MM.1S (cell line): ENCODE measurements at regions not wholly inside any gene's neighbourhood (a gene's known extent, or its start where the extent isn't known, plus 50 kb on each side); places are given as distances from the start of the nearest gene placed in this dataset.

Experiments used
- DNase-seq: peaks from one replicate; pipeline ENCODE4 v3.0.0-alpha.2; 2015
- H2AFZ ChIP-seq: fragments of 300-600 bp; sonication (generic); 2 replicates; pipeline ENCODE4 v1.6.0; 2016; ENCODE audit warnings: antibody characterized with exemption, low read length
- H3F3A ChIP-seq: fragments of 300-600 bp; sonication (generic); 2 replicates; pipeline ENCODE4 v1.6.1; 2016; ENCODE audit warnings: mild to moderate bottlenecking, antibody characterized with exemption, low read length, moderate library complexity, mixed read lengths; ENCODE audit not compliant: insufficient read depth
- H3K27ac ChIP-seq: fragments of 300-600 bp; sonication (generic); 2 replicates; pipeline ENCODE4 v1.5.1; 2016; ENCODE audit warnings: mild to moderate bottlenecking, low read length
- H3K27me3 ChIP-seq: fragments of 300-600 bp; sonication (generic); replicated peaks from 2 replicates; pipeline ENCODE4 v1.6.0; 2016; ENCODE audit warnings: low read length; ENCODE audit not compliant: insufficient read depth
- H3K36me3 ChIP-seq: fragments of 300-600 bp; sonication (generic); replicated peaks from 2 replicates; pipeline ENCODE4 v1.6.1; 2016; ENCODE audit warnings: mild to moderate bottlenecking, low read length, mixed read lengths; ENCODE audit not compliant: insufficient read depth
- H3K4me1 ChIP-seq: fragments of 300-600 bp; sonication (generic); 2 replicates; pipeline ENCODE4 v1.6.1; 2016; ENCODE audit warnings: low read length, mixed read lengths
- H3K4me2 ChIP-seq: fragments of 300-600 bp; sonication (generic); 2 replicates; pipeline ENCODE4 v1.6.0; 2016; ENCODE audit warnings: low read depth, low read length
- H3K4me3 ChIP-seq: fragments of 300-600 bp; sonication (generic); 2 replicates; pipeline ENCODE4 v1.5.1; 2016; ENCODE audit warnings: low read length, mixed read lengths
- H3K79me2 ChIP-seq: fragments of 300-600 bp; sonication (generic); 2 replicates; pipeline ENCODE4 v1.6.1; 2016; ENCODE audit warnings: mixed run types, low read length, mixed read lengths
- H3K9ac ChIP-seq: fragments of 300-600 bp; sonication (generic); 2 replicates; pipeline ENCODE4 v1.6.1; 2016; ENCODE audit warnings: low read length, mixed read lengths
- H3K9me2 ChIP-seq: fragments of 300-600 bp; sonication (generic); replicated peaks from 2 replicates; pipeline ENCODE4 v1.6.1; 2016; ENCODE audit warnings: mild to moderate bottlenecking, low read length, mixed read lengths; ENCODE audit not compliant: insufficient read depth
- H3K9me3 ChIP-seq: fragments of 300-600 bp; sonication (generic); replicated peaks from 2 replicates; pipeline ENCODE4 v1.6.1; 2016; ENCODE audit warnings: mild to moderate bottlenecking, low read length, mixed read lengths; ENCODE audit not compliant: insufficient read depth
- H4K20me1 ChIP-seq: fragments of 300-600 bp; sonication (generic); 2 replicates; pipeline ENCODE4 v1.6.1; 2016; ENCODE audit warnings: mild to moderate bottlenecking, low read length, moderate library complexity, mixed read lengths; ENCODE audit not compliant: insufficient read depth
- EZH2 ChIP-seq: fragments of 300-600 bp; sonication (generic); optimal IDR thresholded peaks from 2 replicates; pipeline ENCODE3; 2017; ENCODE audit warnings: low read depth, mild to moderate bottlenecking, antibody characterized with exemption, low read length, mixed read lengths
- EZH2phosphoT487 ChIP-seq: fragments of 300-600 bp; sonication (generic); IDR thresholded peaks from 2 replicates; pipeline ENCODE4 v1.6.1; 2018; ENCODE audit warnings: antibody characterized with exemption, low read length
- TF ChIP-seq, protein P1 (sequence below): fragments of 300-600 bp; sonication (generic); IDR thresholded peaks from 2 replicates; pipeline ENCODE4 v1.5.1; 2016; ENCODE audit warnings: antibody characterized with exemption, low read length, mixed read lengths

DNA sequence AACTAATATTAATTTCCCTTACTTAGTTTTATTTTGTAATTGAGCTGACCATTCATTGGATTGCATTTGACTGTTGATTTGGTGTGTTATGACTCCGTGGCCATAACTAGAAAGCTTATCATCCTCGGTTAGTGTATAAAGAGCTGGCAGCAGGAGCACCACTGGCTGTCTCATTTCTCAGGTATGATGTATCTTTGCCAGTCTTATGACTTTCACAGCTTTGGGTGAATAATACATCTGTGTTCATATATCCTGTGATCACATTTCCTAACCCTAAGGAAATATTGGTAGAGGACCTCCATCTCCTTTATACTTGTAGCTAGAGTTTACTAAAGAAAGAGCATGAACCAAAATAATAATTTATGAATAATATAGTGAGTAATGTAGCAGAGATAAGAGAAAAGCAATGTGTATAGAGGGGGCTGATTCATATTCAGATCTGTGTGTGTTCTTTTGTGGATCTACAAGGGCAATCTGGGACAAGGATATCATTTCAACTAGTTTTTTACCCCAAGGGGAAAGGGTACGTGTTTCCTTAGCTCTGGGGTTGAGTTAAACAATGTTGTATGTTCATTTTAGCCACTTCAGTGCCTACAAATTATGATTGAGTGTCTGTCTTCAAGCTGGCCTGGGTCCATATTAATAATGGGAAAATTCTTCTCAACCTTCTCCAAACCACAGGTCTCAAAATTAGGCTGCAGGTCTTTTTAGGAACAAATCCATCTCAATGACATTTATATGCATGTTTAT is 901.7 kb downstream of the NTRK3 start:
- no peak for TF ChIP-seq EZH2
- no peak for TF ChIP-seq EZH2phosphoT487
- TF ChIP-seq, protein P1, sequence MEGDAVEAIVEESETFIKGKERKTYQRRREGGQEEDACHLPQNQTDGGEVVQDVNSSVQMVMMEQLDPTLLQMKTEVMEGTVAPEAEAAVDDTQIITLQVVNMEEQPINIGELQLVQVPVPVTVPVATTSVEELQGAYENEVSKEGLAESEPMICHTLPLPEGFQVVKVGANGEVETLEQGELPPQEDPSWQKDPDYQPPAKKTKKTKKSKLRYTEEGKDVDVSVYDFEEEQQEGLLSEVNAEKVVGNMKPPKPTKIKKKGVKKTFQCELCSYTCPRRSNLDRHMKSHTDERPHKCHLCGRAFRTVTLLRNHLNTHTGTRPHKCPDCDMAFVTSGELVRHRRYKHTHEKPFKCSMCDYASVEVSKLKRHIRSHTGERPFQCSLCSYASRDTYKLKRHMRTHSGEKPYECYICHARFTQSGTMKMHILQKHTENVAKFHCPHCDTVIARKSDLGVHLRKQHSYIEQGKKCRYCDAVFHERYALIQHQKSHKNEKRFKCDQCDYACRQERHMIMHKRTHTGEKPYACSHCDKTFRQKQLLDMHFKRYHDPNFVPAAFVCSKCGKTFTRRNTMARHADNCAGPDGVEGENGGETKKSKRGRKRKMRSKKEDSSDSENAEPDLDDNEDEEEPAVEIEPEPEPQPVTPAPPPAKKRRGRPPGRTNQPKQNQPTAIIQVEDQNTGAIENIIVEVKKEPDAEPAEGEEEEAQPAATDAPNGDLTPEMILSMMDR: no peak
- no peaks in the 10 kb centered on the region for H3K4me1 ChIP-seq
- no peak overlapping the region for H2AFZ ChIP-seq
- no peak overlapping the region for H3K4me3 ChIP-seq
- H3K27ac ChIP-seq: no peak overlapping the region
- no peaks in the 10 kb centered on the region for H3K36me3 ChIP-seq
- H4K20me1 ChIP-seq: no peaks in the 10 kb centered on the region
- DNase-seq: no peak
- H3K4me2 ChIP-seq: no peak overlapping the region
- H3K9me3 ChIP-seq: no peaks in the 10 kb centered on the region
- no peaks in the 10 kb centered on the region for H3K9me2 ChIP-seq
- H3F3A ChIP-seq: no peaks in the 10 kb centered on the region
- H3K9ac ChIP-seq: no peak overlapping the region
- no peaks in the 10 kb centered on the region for H3K79me2 ChIP-seq
- H3K27me3 ChIP-seq: no peaks in the 10 kb centered on the region

DNA sequence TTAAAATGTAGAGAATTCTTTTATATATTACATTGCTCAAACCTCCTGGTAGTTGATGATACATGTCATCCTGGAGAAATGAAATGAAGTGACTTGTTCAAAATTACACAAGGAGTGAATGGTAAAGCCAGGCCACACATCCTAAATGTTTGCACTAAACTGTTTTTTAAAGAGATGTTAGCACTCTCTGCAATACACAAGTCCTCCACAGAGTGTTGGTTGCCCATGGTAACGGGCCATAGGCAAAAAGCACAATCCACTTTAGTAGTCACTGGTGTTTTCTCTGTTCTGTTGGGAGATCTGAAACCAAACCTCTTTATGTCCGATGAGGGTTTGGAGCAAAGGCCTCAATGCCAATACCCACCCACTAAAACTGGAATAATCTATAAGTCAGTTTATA is 907.4 kb downstream of the NTRK3 start:
- DNase-seq: no peak
- H3K79me2 ChIP-seq: no peaks in the 10 kb centered on the region

DNA sequence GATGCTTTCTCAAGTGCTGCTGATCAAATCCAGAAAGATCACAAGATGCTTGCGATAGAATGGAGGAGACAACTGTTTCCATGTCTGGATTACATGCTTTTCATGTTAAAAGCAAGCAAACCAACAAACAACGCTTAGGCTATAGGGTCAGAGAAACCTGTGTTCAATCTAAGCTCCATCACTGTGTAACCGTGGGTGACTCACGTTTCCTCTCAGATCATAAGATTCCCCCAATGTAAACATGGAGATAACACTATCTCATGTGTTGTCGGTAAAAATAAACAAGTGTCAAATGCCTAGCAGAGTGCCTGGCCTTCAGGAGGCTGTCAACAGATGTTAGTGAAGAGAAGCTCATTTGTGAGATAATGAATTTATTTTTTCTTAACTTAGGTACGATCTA is 907.8 kb downstream of the NTRK3 start:
- no peak overlapping the region for H3K27ac ChIP-seq
- H3K27me3 ChIP-seq: no peaks in the 10 kb centered on the region
- H3K4me1 ChIP-seq: no peaks in the 10 kb centered on the region
- H4K20me1 ChIP-seq: no peaks in the 10 kb centered on the region
- H3K36me3 ChIP-seq: no peaks in the 10 kb centered on the region
- TF ChIP-seq, protein P1: no peak
- TF ChIP-seq EZH2 (no peak), EZH2phosphoT487 (no peak)
- H2AFZ ChIP-seq: no peak overlapping the region
- H3F3A ChIP-seq: no peaks in the 10 kb centered on the region
- H3K4me3 ChIP-seq: no peak overlapping the region
- H3K4me2 ChIP-seq: no peak overlapping the region
- H3K9ac ChIP-seq: no peak overlapping the region
- H3K79me2 ChIP-seq: no peaks in the 10 kb centered on the region
- H3K9me3 ChIP-seq: no peaks in the 10 kb centered on the region
- H3K9me2 ChIP-seq: no peaks in the 10 kb centered on the region
- no peak for DNase-seq

More for the DNA sequence above, 907.4 kb downstream of the NTRK3 start:
- Histone ChIP-seq H3K4me3 (no peak overlapping the region), H3K36me3 (no peaks in the 10 kb centered on the region), H3K27ac (no peak overlapping the region), H2AFZ (no peak overlapping the region), H3K4me1 (no peaks in the 10 kb centered on the region), H4K20me1 (no peaks in the 10 kb centered on the region), H3K9me3 (no peaks in the 10 kb centered on the region), H3K4me2 (no peak overlapping the region), H3K9me2 (no peaks in the 10 kb centered on the region), H3F3A (no peaks in the 10 kb centered on the region), H3K9ac (no peak overlapping the region), H3K27me3 (no peaks in the 10 kb centered on the region)
- TF ChIP-seq EZH2phosphoT487 (no peak), EZH2 (no peak)
- TF ChIP-seq, protein P1: no peak
